Small intestine (tissue), 7 donors: ENCODE measurements at regions not wholly inside any gene's neighbourhood (a gene's known extent, or its start where the extent isn't known, plus 50 kb on each side); places are given as distances from the start of the nearest gene placed in this dataset.

Experiments used
- DNase-seq, 2 donors: peaks; one replicate each; pipeline versions ENCODE4 v3.0.0 to v3.0.0-alpha.2; 2013
- FAIRE-seq: peaks from 2 replicates; lab custom pipeline; 2012; peaks lifted over from hg19 to GRCh38; lab: Jason Lieb, UNC
- H3K27ac ChIP-seq, 3 donors: one replicate each; pipeline ENCODE4 v1.5.1; 2013; ENCODE audit warnings: low read length in 2 of 3, mild to moderate bottlenecking in 2 of 3, control low read depth in 1 of 3, inconsistent platforms in 1 of 3, low read depth in 1 of 3, moderate library complexity in 1 of 3
- H3K27me3 ChIP-seq, 3 donors: one replicate each; pipeline ENCODE4 v1.6.1; 2013; ENCODE audit warnings: low read length in 3 of 3, inconsistent platforms in 1 of 3; ENCODE audit not compliant: control insufficient read depth in 3 of 3, insufficient read depth in 3 of 3
- H3K36me3 ChIP-seq, 3 donors: one replicate each; pipeline ENCODE4 v1.6.1; 2013; ENCODE audit warnings: low read length in 3 of 3, inconsistent platforms in 1 of 3, low read depth in 1 of 3, mild to moderate bottlenecking in 1 of 3, moderate library complexity in 1 of 3; ENCODE audit not compliant: control insufficient read depth in 3 of 3, insufficient read depth in 2 of 3
- H3K4me1 ChIP-seq, 3 donors: one replicate each; pipeline ENCODE4 v1.6.1; 2013; ENCODE audit warnings: low read length in 2 of 3, inconsistent platforms in 1 of 3, low read depth in 1 of 3, mild to moderate bottlenecking in 1 of 3, moderate library complexity in 1 of 3; ENCODE audit not compliant: control insufficient read depth in 3 of 3, insufficient read depth in 2 of 3
- H3K4me3 ChIP-seq, 3 donors: one replicate each; pipeline ENCODE4 v1.5.1; 2013; ENCODE audit warnings: low read length in 3 of 3, control low read depth in 1 of 3, inconsistent platforms in 1 of 3, low read depth in 1 of 3, mild to moderate bottlenecking in 1 of 3, moderate library complexity in 1 of 3
- H3K9me3 ChIP-seq, 2 donors: one replicate each; pipeline ENCODE4 v1.6.1; 2013; ENCODE audit warnings: low read depth in 1 of 2, low read length in 1 of 2; ENCODE audit not compliant: control insufficient read depth in 2 of 2, insufficient read depth in 1 of 2
- WGBS, 3 donors: extraction: QIAGEN DNeasy Blood & Tissue Kit; methylation state at CpG; one replicate each; pipeline ENCODE4 v1.1.7; 2013; 5-methylcytosine and 5-hydroxymethylcytosine counted together
- donor health status: healthy with polysubstance abuse.
- donor health status: control.
- donor health status: control.
- donor health status: Bipolar disorder and iron deficiency.
- donor health status: healthy.

DNA sequence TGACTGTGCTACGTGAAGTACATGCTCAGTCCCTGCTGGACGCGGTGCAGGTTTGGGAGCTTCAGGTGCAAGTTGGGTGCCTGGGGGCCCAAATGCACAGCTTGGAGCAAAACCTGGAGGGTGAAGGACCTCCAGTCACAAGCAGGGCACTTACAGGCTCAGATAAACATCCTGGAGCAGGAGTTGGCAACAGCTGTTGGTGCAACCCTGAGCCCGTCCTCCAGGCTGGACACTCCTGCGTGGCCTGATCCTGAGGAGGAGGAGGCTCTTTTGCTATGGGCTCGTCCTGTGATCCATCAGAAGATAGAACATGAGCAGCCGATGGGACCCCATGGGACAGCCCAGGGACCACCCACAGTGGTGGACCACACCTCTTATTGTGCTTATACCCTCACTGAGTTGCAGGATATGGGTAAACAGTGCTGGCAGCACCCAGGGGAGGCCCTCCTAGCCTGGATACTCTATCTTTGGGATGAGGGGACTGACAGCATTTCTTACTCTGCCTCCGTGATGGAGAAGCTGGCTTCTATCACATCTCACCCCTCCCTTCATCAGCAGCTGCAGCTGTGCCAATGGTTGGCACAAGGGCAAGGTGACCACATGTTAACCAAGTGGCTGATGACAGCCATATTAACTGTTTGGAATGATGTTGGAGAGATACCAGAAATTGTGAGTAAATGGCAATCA, 301.6 kb downstream of the ZPLD1 start:
- Histone ChIP-seq H3K27me3 (no peaks in the 10 kb centered on the region), H3K4me3 (no peak overlapping the region), H3K4me1 (no peaks in the 10 kb centered on the region), H3K9me3 (no peaks in the 10 kb centered on the region), H3K27ac (no peak overlapping the region), H3K36me3 (no peaks in the 10 kb centered on the region)
- DNase-seq (no peak), FAIRE-seq (no peak)
- 84 to 89% (median 86%) methylated on average over 8 of the region's 8 CpGs for WGBS, 3 donors

GRCh38 chr3:102736975-102737304, 302.1 kb downstream of the ZPLD1 start:
- Histone ChIP-seq H3K4me1 (no peaks in the 10 kb centered on the region), H3K27ac (no peak overlapping the region), H3K9me3 (no peaks in the 10 kb centered on the region), H3K4me3 (no peak overlapping the region), H3K27me3 (no peaks in the 10 kb centered on the region), H3K36me3 (no peaks in the 10 kb centered on the region)
- DNase-seq (no peak), FAIRE-seq (no peak)
- WGBS, 3 donors, result 48 to 68% (median 57%) methylated on average over 2 of the region's 2 CpGs

DNA sequence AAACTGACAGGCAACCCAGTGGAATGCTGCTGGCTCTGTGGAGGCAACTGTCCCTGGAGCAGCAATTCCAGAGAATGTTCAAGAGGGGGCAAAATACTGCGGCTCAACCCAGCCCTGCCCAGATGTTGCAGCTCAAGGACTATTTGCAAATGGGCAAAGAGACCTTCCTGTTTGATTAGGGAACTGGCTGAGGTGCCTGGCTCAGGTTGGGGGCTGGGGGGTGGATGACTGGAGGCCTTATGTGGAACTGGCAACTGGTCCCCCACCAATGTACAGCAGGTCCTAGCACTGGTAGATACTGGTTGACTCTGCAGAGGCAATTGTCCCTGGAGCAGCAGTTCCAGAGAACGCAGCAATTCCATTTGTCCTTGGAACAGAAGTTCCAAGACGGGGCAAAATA, 302.5 kb downstream of the ZPLD1 start:
- H3K27ac ChIP-seq, result no peak overlapping the region
- no peaks in the 10 kb centered on the region for H3K36me3 ChIP-seq
- no peak overlapping the region for H3K4me3 ChIP-seq
- DNase-seq, result no peak
- no peak for FAIRE-seq
- WGBS, 3 donors, result 82 to 89% (median 83%) methylated on average over 3 of the region's 3 CpGs
- no peaks in the 10 kb centered on the region for H3K4me1 ChIP-seq
- H3K27me3 ChIP-seq, result no peaks in the 10 kb centered on the region
- H3K9me3 ChIP-seq, result no peaks in the 10 kb centered on the region

GRCh38 chr3:102741105-102741504, 306.3 kb downstream of the ZPLD1 start:
- DNase-seq (peak in 1 of 2 donors; percentile 15), FAIRE-seq (no peak)
- Histone ChIP-seq H3K4me3 (no peak overlapping the region), H3K4me1 (no peaks in the 10 kb centered on the region), H3K9me3 (no peaks in the 10 kb centered on the region), H3K27me3 (no peaks in the 10 kb centered on the region), H3K36me3 (no peaks in the 10 kb centered on the region), H3K27ac (no peak overlapping the region)
- 65 to 76% (median 69%) methylated on average over 6 of the region's 6 CpGs for WGBS, 3 donors

GRCh38 chr3:102741694-102742093, 306.9 kb downstream of the ZPLD1 start:
- no peak overlapping the region for H3K4me3 ChIP-seq
- WGBS, 3 donors, result 79 to 87% (median 85%) methylated on average over 6 of the region's 6 CpGs
- H3K9me3 ChIP-seq, result no peaks in the 10 kb centered on the region
- FAIRE-seq (no peak), DNase-seq (no peak)
- H3K27me3 ChIP-seq, result no peaks in the 10 kb centered on the region
- H3K36me3 ChIP-seq, result no peaks in the 10 kb centered on the region
- H3K4me1 ChIP-seq, result no peaks in the 10 kb centered on the region
- H3K27ac ChIP-seq, result no peak overlapping the region

- H3K27me3 ChIP-seq, result no peaks in the 10 kb centered on the region
- no peak overlapping the region for H3K27ac ChIP-seq
- no peaks in the 10 kb centered on the region for H3K36me3 ChIP-seq
- no peak overlapping the region for H3K4me3 ChIP-seq
- no peaks in the 10 kb centered on the region for H3K4me1 ChIP-seq
- H3K9me3 ChIP-seq, result no peaks in the 10 kb centered on the region
- DNase-seq (peak; percentile 2 to 7), FAIRE-seq (no peak)
- 62 to 64% (median 63%) methylated on average over 4 of the region's 4 CpGs for WGBS, 3 donors
Measured at GRCh38 chr3:102745881-102746280, 311.1 kb downstream of the ZPLD1 start.

GRCh38 chr3:102747611-102748010, 312.8 kb downstream of the ZPLD1 start:
- no peak for FAIRE-seq
- H3K36me3 ChIP-seq, result no peaks in the 10 kb centered on the region

GRCh38 chr3:102748646-102749045, 313.8 kb downstream of the ZPLD1 start:
- Histone ChIP-seq H3K4me1 (no peaks in the 10 kb centered on the region), H3K27ac (no peak overlapping the region), H3K4me3 (no peak overlapping the region), H3K36me3 (no peaks in the 10 kb centered on the region), H3K27me3 (no peaks in the 10 kb centered on the region), H3K9me3 (no peaks in the 10 kb centered on the region)
- DNase-seq, result no peak
- FAIRE-seq, result no peak

More at GRCh38 chr3:102747611-102748010, 312.8 kb downstream of the ZPLD1 start:
- WGBS, 3 donors, result 55 to 65% (median 58%) methylated on average over 4 of the region's 4 CpGs
- Histone ChIP-seq H3K27ac (no peak overlapping the region), H3K4me3 (no peak overlapping the region), H3K9me3 (no peaks in the 10 kb centered on the region), H3K27me3 (no peaks in the 10 kb centered on the region), H3K4me1 (no peaks in the 10 kb centered on the region)
- no peak for DNase-seq

DNA sequence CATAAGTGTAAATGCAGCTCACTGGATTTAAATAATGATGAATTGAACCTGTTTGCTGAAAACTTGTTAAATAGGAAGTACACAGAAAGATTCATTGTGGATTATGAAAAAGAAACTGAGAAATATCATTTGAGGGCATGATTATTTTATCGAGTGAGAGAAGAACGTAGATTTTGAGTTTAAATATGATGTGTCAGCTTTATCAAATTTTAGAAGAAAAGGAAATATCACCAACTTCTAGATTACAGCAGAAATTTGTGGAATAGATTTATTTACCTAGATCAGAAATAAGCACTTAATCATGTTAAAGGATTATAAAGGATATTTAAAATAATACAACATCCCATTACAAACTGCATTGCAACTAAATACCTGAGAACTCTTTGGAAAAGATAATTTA, 315.5 kb downstream of the ZPLD1 start:
- Histone ChIP-seq H3K4me3 (no peak overlapping the region), H3K4me1 (no peaks in the 10 kb centered on the region), H3K9me3 (no peaks in the 10 kb centered on the region), H3K27ac (no peak overlapping the region), H3K36me3 (no peaks in the 10 kb centered on the region), H3K27me3 (no peaks in the 10 kb centered on the region)
- 85 to 88% (median 87%) methylated on average over 2 of the region's 2 CpGs for WGBS, 3 donors
- FAIRE-seq, result no peak
- DNase-seq, result no peak
